PC-3 (cell line): ENCODE measurements at regions not wholly inside any gene's neighbourhood (a gene's known extent, or its start where the extent isn't known, plus 50 kb on each side); places are given as distances from the start of the nearest gene placed in this dataset.

ENCODE experiments used
- ATAC-seq: fragments of 200-7000 bp; cut with Tn5 transposase; 2 replicates; pipeline ENCODE4 v1.9.1; 2020; ENCODE audit warnings: mild to moderate bottlenecking, moderate library complexity
- BruUV-seq: library from RNA; stranded (reverse); fragments of 400-500 nt; replicated peaks from 2 replicates; lab custom pipeline; 2021; lab: Mats Ljungman, UMichigan
- CTCF ChIA-PET: fragments of 300-600 bp; sonication (Branson Sonifier 250); formaldehyde crosslinking; loops from one replicate; lab custom pipeline; 2022; ENCODE audit warnings: antibody characterized with exemption; lab: Charles Lee
- POLR2A ChIA-PET: fragments of 300-600 bp; sonication (Branson Sonifier 250); formaldehyde crosslinking; loops from one replicate; lab custom pipeline; 2022; ENCODE audit warnings: antibody characterized with exemption; ENCODE audit not compliant: unreplicated experiment; lab: Charles Lee
- DNase-seq: peaks from one replicate; pipeline ENCODE4 v3.0.0-alpha.2; 2015
- H2AFZ ChIP-seq: fragments of 300-600 bp; sonication (generic); 2 replicates; pipeline ENCODE4 v1.6.0; 2016; ENCODE audit warnings: antibody characterized with exemption, low read length
- H3F3A ChIP-seq: fragments of 300-600 bp; sonication (generic); one replicate; pipeline ENCODE4 v1.6.0; 2017; ENCODE audit warnings: antibody characterized with exemption, low read length, control low read depth, mild to moderate bottlenecking; ENCODE audit not compliant: unreplicated experiment
- H3K27ac ChIP-seq: fragments of 300-600 bp; sonication (generic); 2 replicates; pipeline ENCODE4 v1.5.1; 2016; ENCODE audit warnings: mild to moderate bottlenecking, low read length
- H3K27me3 ChIP-seq: fragments of 300-600 bp; sonication (generic); 2 replicates; pipeline ENCODE4 v1.6.1; 2016; ENCODE audit warnings: low read length, mixed read lengths
- H3K36me3 ChIP-seq: fragments of 300-600 bp; sonication (generic); 2 replicates; pipeline ENCODE4 v1.6.1; 2016; ENCODE audit warnings: low read depth, mixed run types, low read length, mixed read lengths
- H3K4me1 ChIP-seq: fragments of 300-600 bp; sonication (generic); 2 replicates; pipeline ENCODE4 v1.5.1; 2016; ENCODE audit warnings: low read length; ENCODE audit not compliant: insufficient read depth
- H3K4me2 ChIP-seq: fragments of 300-600 bp; sonication (generic); 2 replicates; pipeline ENCODE4 v1.6.0; 2016; ENCODE audit warnings: low read length
- H3K4me3 ChIP-seq: fragments of 300-600 bp; sonication (generic); 2 replicates; pipeline ENCODE4 v1.5.1; 2016; ENCODE audit warnings: mild to moderate bottlenecking, low read length, mixed read lengths
- H3K79me2 ChIP-seq: fragments of 300-600 bp; sonication (generic); 2 replicates; pipeline ENCODE4 v1.6.1; 2017; ENCODE audit warnings: low read length, mixed read lengths
- H3K9ac ChIP-seq: fragments of 300-600 bp; sonication (generic); 2 replicates; pipeline ENCODE4 v1.6.0; 2016; ENCODE audit warnings: mild to moderate bottlenecking, low read length
- H3K9me2 ChIP-seq: fragments of 300-600 bp; sonication (generic); replicated peaks from 2 replicates; pipeline ENCODE4 v1.6.1; 2016; ENCODE audit warnings: mixed run types, low read length, mixed read lengths
- H3K9me3 ChIP-seq: fragments of 300-600 bp; sonication (generic); 2 replicates; pipeline ENCODE4 v1.6.1; 2016; ENCODE audit warnings: low read length, mixed read lengths
- H4K20me1 ChIP-seq: fragments of 300-600 bp; sonication (generic); 2 replicates; pipeline ENCODE4 v1.6.1; 2016; ENCODE audit warnings: low read length, mixed read lengths
- EZH2 ChIP-seq: fragments of 300-600 bp; sonication (generic); IDR thresholded peaks from one replicate; pipeline ENCODE4 v1.6.1; 2017; ENCODE audit warnings: antibody characterized with exemption, mild to moderate bottlenecking, low read length; ENCODE audit not compliant: unreplicated experiment
- EZH2phosphoT487 ChIP-seq: fragments of 300-600 bp; sonication (generic); IDR thresholded peaks from 2 replicates; pipeline ENCODE4 v1.6.1; 2018; ENCODE audit warnings: mild to moderate bottlenecking, antibody characterized with exemption, low read length, borderline replicate concordance
- intact Hi-C: fragments of 100-400 bp; cut with micrococcal nuclease; formaldehyde crosslinking; loops from 2 replicates; pipeline ENCODE4 v1.9.0; 2023
- TF ChIP-seq, protein P1 (sequence below): fragments of 300-600 bp; sonication (generic); conservative IDR thresholded peaks from 2 replicates; pipeline ENCODE4 v1.5.1; 2017; ENCODE audit warnings: antibody characterized with exemption, low read depth, mild to moderate bottlenecking, low read length

DNA sequence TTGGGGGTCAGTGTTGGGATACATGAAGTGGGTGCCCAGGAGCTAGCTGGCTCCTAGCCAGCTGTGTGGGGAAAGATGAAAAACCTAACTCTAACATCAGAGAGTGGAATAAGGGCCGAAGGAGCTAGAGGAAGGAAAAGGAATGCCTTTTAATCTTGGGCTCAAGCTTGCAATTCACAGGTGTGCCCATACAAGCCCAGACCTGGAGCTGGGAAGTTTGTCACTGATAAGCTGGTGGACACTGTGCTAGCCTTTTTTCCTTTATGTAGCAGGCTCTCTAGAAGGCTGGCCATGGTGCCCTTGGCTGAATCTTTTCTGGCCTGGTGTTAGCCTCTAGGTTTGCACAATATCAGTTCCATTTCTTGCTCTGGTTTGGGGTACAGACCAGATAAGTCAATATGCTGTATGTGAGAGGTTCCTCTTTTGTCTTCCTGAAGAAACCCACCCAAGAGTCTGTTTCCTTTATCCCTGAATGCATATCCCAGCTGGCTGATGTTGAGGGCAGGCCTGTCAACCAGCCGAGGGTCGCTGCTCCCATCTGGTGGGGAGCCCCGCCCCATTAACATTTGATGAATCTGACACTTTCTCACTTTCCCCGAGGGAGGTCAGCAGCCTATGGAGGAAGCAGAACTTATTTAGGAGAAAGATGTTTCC is 92.4 kb upstream of the CXCL14 start:
- H3K9ac ChIP-seq = no peak overlapping the region
- H3K36me3 ChIP-seq = no peaks in the 10 kb centered on the region
- TF ChIP-seq, protein P1, sequence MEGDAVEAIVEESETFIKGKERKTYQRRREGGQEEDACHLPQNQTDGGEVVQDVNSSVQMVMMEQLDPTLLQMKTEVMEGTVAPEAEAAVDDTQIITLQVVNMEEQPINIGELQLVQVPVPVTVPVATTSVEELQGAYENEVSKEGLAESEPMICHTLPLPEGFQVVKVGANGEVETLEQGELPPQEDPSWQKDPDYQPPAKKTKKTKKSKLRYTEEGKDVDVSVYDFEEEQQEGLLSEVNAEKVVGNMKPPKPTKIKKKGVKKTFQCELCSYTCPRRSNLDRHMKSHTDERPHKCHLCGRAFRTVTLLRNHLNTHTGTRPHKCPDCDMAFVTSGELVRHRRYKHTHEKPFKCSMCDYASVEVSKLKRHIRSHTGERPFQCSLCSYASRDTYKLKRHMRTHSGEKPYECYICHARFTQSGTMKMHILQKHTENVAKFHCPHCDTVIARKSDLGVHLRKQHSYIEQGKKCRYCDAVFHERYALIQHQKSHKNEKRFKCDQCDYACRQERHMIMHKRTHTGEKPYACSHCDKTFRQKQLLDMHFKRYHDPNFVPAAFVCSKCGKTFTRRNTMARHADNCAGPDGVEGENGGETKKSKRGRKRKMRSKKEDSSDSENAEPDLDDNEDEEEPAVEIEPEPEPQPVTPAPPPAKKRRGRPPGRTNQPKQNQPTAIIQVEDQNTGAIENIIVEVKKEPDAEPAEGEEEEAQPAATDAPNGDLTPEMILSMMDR = no peak
- TF ChIP-seq EZH2 (no peak), EZH2phosphoT487 (no peak)
- H3K4me1 ChIP-seq = no peaks in the 10 kb centered on the region
- POLR2A ChIA-PET = no interaction called here
- no peaks in the 10 kb centered on the region for H3K9me3 ChIP-seq
- no peak overlapping the region for H3K27ac ChIP-seq
- intact Hi-C loops = no loop called here
- no TSS peak for BruUV-seq
- no peaks in the 10 kb centered on the region for H3K9me2 ChIP-seq
- no peak for DNase-seq
- H3K79me2 ChIP-seq = no peaks in the 10 kb centered on the region
- no peak overlapping the region for H3K4me3 ChIP-seq
- CTCF ChIA-PET = no interaction called here
- no peak overlapping the region for H3K4me2 ChIP-seq
- H2AFZ ChIP-seq = no peak overlapping the region
- H3K27me3 ChIP-seq = no peaks in the 10 kb centered on the region
- no peaks in the 10 kb centered on the region for H4K20me1 ChIP-seq
- ATAC-seq = no peak
- H3F3A ChIP-seq = no peaks in the 10 kb centered on the region

DNA sequence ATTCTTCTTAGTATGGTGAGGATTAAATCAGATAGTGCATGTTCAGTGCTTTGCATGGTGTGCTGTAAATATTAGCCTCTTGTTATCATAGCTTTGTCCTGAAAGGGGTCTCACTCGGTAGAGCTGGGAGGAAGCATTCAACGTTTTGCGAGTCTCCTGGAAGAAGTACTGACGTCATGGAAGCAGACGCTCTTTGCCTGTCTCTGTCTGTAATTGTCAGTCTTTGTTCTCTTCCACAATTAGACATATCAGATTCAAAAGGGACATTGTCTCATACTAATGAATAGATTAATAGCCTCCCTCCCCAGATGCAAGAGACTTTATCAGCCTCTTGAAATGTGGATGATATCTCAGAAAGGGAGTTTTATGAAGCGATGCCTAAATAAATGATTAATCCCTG is 91.8 kb upstream of the CXCL14 start:
- CTCF ChIA-PET = no interaction called here
- no peak for DNase-seq
- ATAC-seq = no peak
- Histone ChIP-seq H3F3A (no peaks in the 10 kb centered on the region), H3K27ac (no peak overlapping the region), H4K20me1 (no peaks in the 10 kb centered on the region), H3K4me2 (no peak overlapping the region), H3K9me3 (no peaks in the 10 kb centered on the region), H3K36me3 (no peaks in the 10 kb centered on the region), H3K27me3 (no peaks in the 10 kb centered on the region), H3K4me1 (no peaks in the 10 kb centered on the region), H3K9me2 (no peaks in the 10 kb centered on the region), H3K9ac (no peak overlapping the region), H2AFZ (no peak overlapping the region), H3K4me3 (no peak overlapping the region), H3K79me2 (no peaks in the 10 kb centered on the region)
- POLR2A ChIA-PET = no interaction called here
- BruUV-seq = no TSS peak
- TF ChIP-seq EZH2phosphoT487 = no peak
- no peak for TF ChIP-seq EZH2
- TF ChIP-seq, protein P1 = no peak
- intact Hi-C loops = no loop called here

DNA sequence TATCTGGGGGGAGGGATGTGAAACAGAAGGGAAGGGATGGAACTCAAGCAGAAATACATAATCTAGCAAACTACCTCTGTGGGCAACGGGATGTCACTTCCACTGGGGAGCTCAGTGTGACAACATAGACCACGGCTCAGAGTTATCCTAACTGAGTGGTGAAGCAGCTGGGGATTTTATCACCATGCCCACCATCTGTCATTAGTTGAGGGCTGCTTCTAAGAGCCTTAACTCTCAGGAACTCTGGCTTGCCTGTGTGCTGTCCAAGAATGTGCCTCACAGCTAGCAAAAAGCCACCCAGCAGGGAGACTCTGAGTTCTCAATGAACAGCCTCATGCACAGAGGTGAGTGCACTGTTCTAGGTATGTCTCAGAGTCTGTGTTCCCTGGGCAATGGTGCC is 90.6 kb upstream of the CXCL14 start:
- Histone ChIP-seq H3K27ac (no peak overlapping the region), H3K9me3 (no peaks in the 10 kb centered on the region), H3K4me1 (no peaks in the 10 kb centered on the region), H2AFZ (no peak overlapping the region), H3K27me3 (no peaks in the 10 kb centered on the region), H4K20me1 (no peaks in the 10 kb centered on the region), H3K4me2 (no peak overlapping the region), H3K4me3 (no peak overlapping the region), H3K9me2 (no peaks in the 10 kb centered on the region), H3K79me2 (no peaks in the 10 kb centered on the region), H3F3A (no peaks in the 10 kb centered on the region), H3K9ac (no peak overlapping the region), H3K36me3 (no peaks in the 10 kb centered on the region)
- BruUV-seq = no TSS peak
- no peak for TF ChIP-seq EZH2
- TF ChIP-seq EZH2phosphoT487 = no peak
- TF ChIP-seq, protein P1 = no peak
- ChIA-PET POLR2A (no interaction called here), CTCF (no interaction called here)
- ATAC-seq (no peak), DNase-seq (no peak)
- intact Hi-C loops = no loop called here
